SU-DHL-6 (cell line): ENCODE measurements at regions not wholly inside any gene's neighbourhood (a gene's known extent, or its start where the extent isn't known, plus 50 kb on each side); places are given as distances from the start of the nearest gene placed in this dataset.

Experiments
- H2AFZ ChIP-seq: fragments of 200-600 bp; sonication (generic); 2 replicates; pipeline ENCODE4 v1.6.1; 2014; ENCODE audit warnings: low read depth, mild to moderate bottlenecking, moderate library complexity, mixed read lengths, antibody characterized with exemption, low read length; ENCODE audit not compliant: severe bottlenecking
- H3F3A ChIP-seq: fragments of 200-600 bp; shearing (Covaris generic); 2 replicates; pipeline ENCODE4 v1.6.0; 2016; ENCODE audit warnings: antibody characterized with exemption, mild to moderate bottlenecking; ENCODE audit not compliant: insufficient read depth
- H3K27ac ChIP-seq: fragments of 200-600 bp; sonication (generic); 2 replicates; pipeline ENCODE4 v1.5.1; 2016; ENCODE audit warnings: low read depth, mild to moderate bottlenecking, low read length, moderate library complexity, mixed read lengths
- H3K27me3 ChIP-seq: fragments of 200-600 bp; sonication (generic), shearing (Covaris generic); 2 replicates; pipeline ENCODE4 v1.6.0; 2014; ENCODE audit warnings: mild to moderate bottlenecking, low read length
- H3K36me3 ChIP-seq: fragments of 200-600 bp; sonication (generic); 2 replicates; pipeline ENCODE4 v1.6.1; 2014; ENCODE audit warnings: mild to moderate bottlenecking, low read length, mixed read lengths
- H3K4me2 ChIP-seq: fragments of 300-600, 200-600 bp; shearing (Covaris generic), sonication (generic); 2 replicates; pipeline ENCODE4 v1.6.0; 2014; ENCODE audit warnings: low read length, low read depth, mild to moderate bottlenecking; ENCODE audit not compliant: poor library complexity, severe bottlenecking
- H3K4me3 ChIP-seq: fragments of 200-600 bp; sonication (generic); 2 replicates; pipeline ENCODE4 v1.5.1; 2014; ENCODE audit warnings: antibody characterized with exemption, low read length, mild to moderate bottlenecking, mixed read lengths; ENCODE audit not compliant: insufficient read depth, poor library complexity, severe bottlenecking
- H3K79me2 ChIP-seq: fragments of 200-600 bp; sonication (generic); 2 replicates; pipeline ENCODE4 v1.6.1; 2014; ENCODE audit warnings: mild to moderate bottlenecking, low read length, moderate library complexity; ENCODE audit not compliant: insufficient read depth
- H3K9ac ChIP-seq: fragments of 200-600 bp; sonication (generic); 2 replicates; pipeline ENCODE4 v1.7.0; 2014; ENCODE audit warnings: mild to moderate bottlenecking, low read length
- H3K9me2 ChIP-seq: fragments of 200-600 bp; sonication (generic); replicated peaks from 2 replicates; pipeline ENCODE4 v1.6.1; 2014; ENCODE audit warnings: low read length; ENCODE audit not compliant: insufficient read depth
- H3K9me3 ChIP-seq: fragments of 200-600 bp; sonication (generic); 2 replicates; pipeline ENCODE4 v1.6.1; 2014; ENCODE audit warnings: low read length, mixed read lengths; ENCODE audit not compliant: insufficient read depth
- H4K20me1 ChIP-seq: fragments of 200-600 bp; sonication (generic); 2 replicates; pipeline ENCODE4 v1.6.1; 2014; ENCODE audit warnings: low read depth, mild to moderate bottlenecking, antibody characterized with exemption, low read length, moderate library complexity, mixed read lengths
- CTCF ChIP-seq: fragments of 200-600 bp; sonication (generic); IDR thresholded peaks from one replicate; pipeline ENCODE4 v1.5.1; 2017; ENCODE audit warnings: antibody characterized with exemption, mild to moderate bottlenecking, low read length, moderate library complexity; ENCODE audit not compliant: insufficient read depth, poor library complexity, severe bottlenecking
- EZH2phosphoT487 ChIP-seq: fragments of 200-600 bp; sonication (generic), shearing (Covaris generic); conservative IDR thresholded peaks from 2 replicates; pipeline ENCODE4 v1.6.1; 2018; ENCODE audit warnings: mild to moderate bottlenecking, antibody characterized with exemption, low read length, moderate library complexity, mixed read lengths

DNA sequence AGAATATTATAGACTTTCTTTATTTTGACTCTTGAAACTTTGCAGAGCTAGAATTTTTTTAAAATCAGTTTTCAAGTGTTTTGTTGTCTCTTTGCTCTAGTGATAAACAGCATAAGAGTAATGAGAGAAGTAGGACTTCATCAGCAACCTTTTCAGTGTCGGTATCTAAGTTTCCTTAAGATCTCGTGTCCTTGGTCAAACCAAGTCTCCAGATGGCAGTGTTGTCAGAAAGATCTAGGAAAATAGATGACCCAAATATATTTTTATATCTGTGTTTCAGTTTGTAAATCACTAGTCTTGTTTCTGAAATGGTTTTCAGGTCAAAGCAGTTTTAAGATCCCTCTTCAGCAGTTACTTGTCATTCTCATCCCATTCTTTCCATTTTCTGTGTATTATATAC lies 438.3 kb downstream of the RAPGEF2 start:
- Histone ChIP-seq H3K9me2 (no peaks in the 10 kb centered on the region), H3K9ac (no peak overlapping the region), H3K4me3 (no peak overlapping the region), H3K27ac (no peak overlapping the region), H3K79me2 (no peaks in the 10 kb centered on the region), H4K20me1 (no peaks in the 10 kb centered on the region), H3K27me3 (no peaks in the 10 kb centered on the region), H3F3A (no peaks in the 10 kb centered on the region), H2AFZ (no peak overlapping the region), H3K4me2 (no peak overlapping the region), H3K36me3 (no peaks in the 10 kb centered on the region), H3K9me3 (no peaks in the 10 kb centered on the region)
- TF ChIP-seq EZH2phosphoT487 = no peak
- TF ChIP-seq CTCF = no peak

DNA sequence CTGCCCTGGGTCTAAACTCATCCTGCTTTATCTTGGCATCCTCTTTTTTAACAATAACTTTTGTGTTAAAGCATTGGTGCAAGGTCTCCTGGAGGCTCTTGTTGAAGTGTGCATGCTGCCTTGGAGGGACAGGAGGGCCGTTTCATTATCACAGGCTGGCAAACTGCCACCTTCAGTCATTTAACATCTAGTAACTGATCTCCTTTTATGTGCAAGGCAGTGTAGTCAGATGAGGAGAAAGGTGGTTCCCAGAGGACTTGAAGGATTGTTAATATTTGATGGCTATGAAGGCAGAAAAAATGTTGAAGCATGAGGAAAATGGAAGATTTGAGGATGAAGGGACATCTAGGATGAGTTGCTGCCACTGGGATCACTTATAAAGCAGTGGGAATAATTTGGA lies 439.4 kb downstream of the RAPGEF2 start:
- no peaks in the 10 kb centered on the region for H3K9me2 ChIP-seq
- no peak overlapping the region for H3K4me3 ChIP-seq
- no peaks in the 10 kb centered on the region for H4K20me1 ChIP-seq
- no peak for TF ChIP-seq CTCF
- TF ChIP-seq EZH2phosphoT487 = no peak
- no peaks in the 10 kb centered on the region for H3K36me3 ChIP-seq
- no peaks in the 10 kb centered on the region for H3K79me2 ChIP-seq
- H3K9ac ChIP-seq = no peak overlapping the region
- H3K27ac ChIP-seq = no peak overlapping the region
- no peak overlapping the region for H2AFZ ChIP-seq
- no peaks in the 10 kb centered on the region for H3F3A ChIP-seq
- no peak overlapping the region for H3K4me2 ChIP-seq
- H3K27me3 ChIP-seq = no peaks in the 10 kb centered on the region
- no peaks in the 10 kb centered on the region for H3K9me3 ChIP-seq

- H3K4me2 ChIP-seq = no peak overlapping the region
- H3K9ac ChIP-seq = no peak overlapping the region
- no peaks in the 10 kb centered on the region for H3K79me2 ChIP-seq
- no peak overlapping the region for H3K27ac ChIP-seq
- H4K20me1 ChIP-seq = no peaks in the 10 kb centered on the region
- H3F3A ChIP-seq = no peaks in the 10 kb centered on the region
- no peak overlapping the region for H3K4me3 ChIP-seq
- TF ChIP-seq EZH2phosphoT487 (no peak), CTCF (no peak)
- H3K36me3 ChIP-seq = no peaks in the 10 kb centered on the region
- H3K27me3 ChIP-seq = no peaks in the 10 kb centered on the region
- H3K9me3 ChIP-seq = no peaks in the 10 kb centered on the region
- H3K9me2 ChIP-seq = no peaks in the 10 kb centered on the region
- H2AFZ ChIP-seq = no peak overlapping the region
These were observed 441.0 kb downstream of the RAPGEF2 start for GRCh38 chr4:159543831-159544230.

DNA sequence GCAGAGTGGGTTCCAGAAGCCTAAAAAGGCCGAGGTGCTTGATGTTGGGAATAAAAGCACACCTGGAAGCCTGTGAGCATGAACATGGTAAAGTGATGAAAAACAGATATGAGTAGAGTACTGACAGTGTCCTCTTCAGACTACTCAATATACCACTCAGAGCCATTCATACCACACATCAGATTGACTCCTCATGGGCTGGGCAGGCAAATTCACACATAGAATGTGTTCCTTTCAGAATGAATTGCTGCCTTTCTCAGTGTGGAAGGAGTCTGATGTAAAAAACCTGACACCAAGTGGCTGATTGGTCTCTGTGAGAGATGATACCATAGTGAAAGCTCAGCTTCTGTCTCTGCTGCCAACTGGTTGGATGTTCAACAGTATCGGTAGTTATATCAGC lies 442.7 kb downstream of the RAPGEF2 start:
- Histone ChIP-seq H3K9me3 (no peaks in the 10 kb centered on the region), H3K9me2 (no peaks in the 10 kb centered on the region), H2AFZ (no peak overlapping the region), H3K4me3 (no peak overlapping the region), H3K27me3 (no peaks in the 10 kb centered on the region), H3F3A (no peaks in the 10 kb centered on the region), H3K79me2 (no peaks in the 10 kb centered on the region), H3K36me3 (no peaks in the 10 kb centered on the region), H4K20me1 (no peaks in the 10 kb centered on the region), H3K9ac (no peak overlapping the region), H3K27ac (no peak overlapping the region), H3K4me2 (no peak overlapping the region)
- no peak for TF ChIP-seq EZH2phosphoT487
- no peak for TF ChIP-seq CTCF
